K562 (cell line): ENCODE measurements at regions not wholly inside any gene's neighbourhood (a gene's known extent, or its start where the extent isn't known, plus 50 kb on each side); places are given as distances from the start of the nearest gene placed in this dataset.

ENCODE experiments used
- ATAC-seq: fragments of 200-7000 bp; cut with Tn5 transposase; 3 replicates; pipeline ENCODE4 v1.9.1; 2020; ENCODE audit warnings: moderate library complexity
- BruUV-seq: library from RNA; stranded (reverse); fragments of 400-500 nt; replicated peaks from 2 replicates; lab custom pipeline; 2021; lab: Mats Ljungman, UMichigan
- CTCF ChIA-PET: fragments of 300-600 bp; formaldehyde crosslinking; extraction: SDS; loops from one replicate; lab custom pipeline; 2021; ENCODE audit warnings: low intra/inter-chr PET ratio; lab: Yijun Ruan, JAX
- POLR2A ChIA-PET: fragments of 300-600, 350-650 bp; sonication (Branson Sonifier 250); formaldehyde crosslinking; extraction: SDS; loops from one replicate; lab custom pipeline; 2021; ENCODE audit warnings: antibody characterized with exemption, inconsistent platforms; lab: Yijun Ruan, JAX
- DNase-seq, 4 experiments: peaks; one replicate each; pipeline versions ENCODE4 v3.0.0 to v3.0.0-alpha.2; 2011 to 2018; ENCODE audit warnings: low spot score in 3 of 4, mixed read lengths in 3 of 4; ENCODE audit errors: extremely low read depth in 1 of 4
- FAIRE-seq: peaks from 2 replicates; lab custom pipeline; 2011; peaks lifted over from hg19 to GRCh38; lab: Jason Lieb, UNC
- H2AFZ ChIP-seq: 2 replicates; pipeline ENCODE4 v1.6.0; 2011; ENCODE audit warnings: low read depth, low read length, control low read depth, inconsistent platforms
- H3K27ac ChIP-seq: fragments of 200-600 bp; 3 replicates; pipeline ENCODE4 v1.8.0; 2011; ENCODE audit warnings: low read depth, mild to moderate bottlenecking, control low read depth, inconsistent platforms, low read length, moderate library complexity, mixed read lengths; ENCODE audit errors: extremely low read depth
- H3K27me3 ChIP-seq, 2 experiments: fragments of 300-600 bp in 1 of 2; 2 replicates in 1 of 2; 3 replicates in 1 of 2; pipeline versions ENCODE4 v1.6.0 to v1.8.0; 2011; ENCODE audit warnings: inconsistent platforms in 2 of 2, low read length in 2 of 2, mild to moderate bottlenecking in 1 of 2, mixed read lengths in 1 of 2, moderate library complexity in 1 of 2; ENCODE audit not compliant: control insufficient read depth in 2 of 2, insufficient read depth in 2 of 2
- H3K36me3 ChIP-seq: fragments of 300-600 bp; 3 replicates; pipeline ENCODE4 v1.8.0; 2011; ENCODE audit warnings: mild to moderate bottlenecking, low read length, inconsistent platforms; ENCODE audit not compliant: control insufficient read depth, insufficient read depth
- H3K4me1 ChIP-seq, 2 experiments: fragments of 200-600 bp in 1 of 2; replicated peaks in 1 of 2; 2 replicates in 1 of 2; 3 replicates in 1 of 2; pipeline versions ENCODE4 v1.5.1 to v1.8.0; 2011; ENCODE audit warnings: inconsistent platforms in 2 of 2, low read length in 2 of 2, mild to moderate bottlenecking in 1 of 2, mixed read lengths in 1 of 2, moderate library complexity in 1 of 2; ENCODE audit not compliant: control insufficient read depth in 2 of 2, insufficient read depth in 2 of 2
- H3K4me2 ChIP-seq: 2 replicates; pipeline ENCODE4 v1.6.1; 2011; ENCODE audit warnings: low read length, control low read depth, inconsistent platforms, mixed read lengths; ENCODE audit not compliant: insufficient read depth
- H3K4me3 ChIP-seq: fragments of 200-600 bp; sonication (generic), shearing (Covaris generic); 2 replicates; pipeline ENCODE4 v1.5.1; 2016; ENCODE audit warnings: control low read depth, inconsistent platforms
- H3K79me2 ChIP-seq: fragments of 200-600 bp; 3 replicates; pipeline ENCODE4 v1.8.0; 2011; ENCODE audit warnings: low read length, inconsistent platforms; ENCODE audit not compliant: control insufficient read depth, insufficient read depth
- H3K9ac ChIP-seq, 2 experiments: 2 replicates each; pipeline versions ENCODE4 v1.6.0 to v1.6.1; 2011; ENCODE audit warnings: low read depth in 2 of 2, low read length in 2 of 2, control low read depth in 1 of 2, inconsistent platforms in 1 of 2, mild to moderate bottlenecking in 1 of 2, mixed read lengths in 1 of 2; ENCODE audit not compliant: insufficient read depth in 1 of 2
- H3K9me1 ChIP-seq: one replicate; pipeline ENCODE4 v1.6.0; 2011; ENCODE audit warnings: inconsistent platforms, mild to moderate bottlenecking, low read length, moderate library complexity; ENCODE audit not compliant: control insufficient read depth, insufficient read depth
- H3K9me3 ChIP-seq: replicated peaks from 2 replicates; pipeline ENCODE4 v1.5.1; 2011; ENCODE audit warnings: low read depth, low read length, inconsistent platforms; ENCODE audit not compliant: control insufficient read depth, insufficient read depth
- H4K20me1 ChIP-seq: replicated peaks from 2 replicates; pipeline ENCODE4 v1.6.1; 2011; ENCODE audit warnings: low read length, inconsistent platforms, mixed read lengths; ENCODE audit not compliant: control insufficient read depth, insufficient read depth
- MAFK ChIP-seq: IDR thresholded peaks from 2 replicates; pipeline ENCODE4 v1.6.1; 2011; ENCODE audit warnings: low read length, improper control_type of control experiment
- PHTF2 ChIP-seq: fragments of 250-450 bp; sonication (Bioruptor Pico); IDR thresholded peaks from 2 replicates; pipeline ENCODE4 v1.5.0; 2021; ENCODE audit warnings: mild to moderate bottlenecking
- TCF7 ChIP-seq: sonication (generic); IDR thresholded peaks from 2 replicates; pipeline ENCODE4 v1.6.1; 2016; ENCODE audit warnings: antibody characterized with exemption, borderline replicate concordance
- U2AF1 ChIP-seq: fragments of 200-400 bp; formaldehyde crosslinking; optimal IDR thresholded peaks from 2 replicates; pipeline ENCODE3; 2017; ENCODE audit warnings: mild to moderate bottlenecking, low read depth, low read length, moderate library complexity
- ZNF696 ChIP-seq: fragments of 250-450 bp; sonication (Bioruptor Pico); conservative IDR thresholded peaks from 2 replicates; pipeline ENCODE4 v1.4.0; 2020; ENCODE audit warnings: mild to moderate bottlenecking, moderate library complexity
- WGBS: fragments of 100-300 bp; shearing (Covaris generic); methylation state at CpG from one replicate; pipeline ENCODE4 v1.1.6; 2016; ENCODE audit warnings: low coverage, mixed read lengths; ENCODE audit not compliant: insufficient coverage; ENCODE audit errors: missing lambda C conversion rate; 5-methylcytosine and 5-hydroxymethylcytosine counted together
- in situ Hi-C: fragments of 300-500 bp; cut with MboI; formaldehyde crosslinking; loops from 4 replicates; pipeline ENCODE4 v1.15.0; 2018; ENCODE audit warnings: inconsistent platforms, mixed read lengths
- intact Hi-C: fragments of 100-400 bp; cut with micrococcal nuclease; formaldehyde crosslinking; loops from 2 replicates; pipeline ENCODE4 v1.14.2; 2022
- TF ChIP-seq, protein P1 (sequence below), 2 experiments: fragments of 450-650 bp in 1 of 2; sonication (generic) in 1 of 2; formaldehyde crosslinking in 1 of 2; IDR thresholded peaks in 1 of 2; conservative IDR thresholded peaks in 1 of 2; 2 replicates each; pipeline versions ENCODE4 v1.6.1 to v1.8.1; 2016 to 2023; ENCODE audit warnings: mild to moderate bottlenecking in 2 of 2, moderate library complexity in 2 of 2, inconsistent platforms in 1 of 2, missing genetic modification reagents in 1 of 2
- TF ChIP-seq, protein P2 (sequence below): fragments of 450-650 bp; formaldehyde crosslinking; IDR thresholded peaks from 2 replicates; pipeline ENCODE4 v1.4.0; 2020; ENCODE audit warnings: mild to moderate bottlenecking, moderate library complexity

DNA sequence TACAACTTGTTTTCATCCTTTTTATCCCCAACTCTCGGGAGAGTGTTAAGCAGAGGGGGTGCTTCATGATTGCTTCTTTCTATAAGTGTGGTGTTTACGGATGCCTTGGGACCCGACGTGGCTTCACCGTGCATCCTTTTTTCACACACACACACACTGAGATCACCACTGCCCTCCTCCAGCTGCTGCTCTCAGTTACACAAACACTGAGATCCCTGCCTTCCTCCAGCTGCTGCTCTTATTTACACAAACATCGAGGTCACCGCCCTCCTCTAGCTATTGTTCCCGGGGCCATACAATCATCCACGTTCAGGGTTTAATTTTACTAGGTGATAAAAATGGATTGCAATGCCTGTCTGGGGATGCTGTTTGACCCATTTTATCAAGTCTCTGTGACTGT is 155.4 kb upstream of the FAM9B start:
- H4K20me1 ChIP-seq: no peaks in the 10 kb centered on the region
- POLR2A ChIA-PET: no interaction called here
- CTCF ChIA-PET: no interaction called here
- H3K9me3 ChIP-seq: no peaks in the 10 kb centered on the region
- peaks cover 3 to 15% of the 10 kb centered on the region in 2 experiments; a peak in 3 of 5 replicates for H3K27me3 ChIP-seq
- H3K4me2 ChIP-seq: no peak overlapping the region
- no peaks in the 10 kb centered on the region for H3K79me2 ChIP-seq
- no peak for ATAC-seq
- no peak overlapping the region for H3K27ac ChIP-seq
- BruUV-seq: no TSS peak
- intact Hi-C loops (no loop called here), in situ Hi-C loops (no loop called here)
- no peak overlapping the region for H2AFZ ChIP-seq
- no peak overlapping the region for H3K4me3 ChIP-seq
- no peak for FAIRE-seq
- WGBS: 0% methylated on average over 9 of the region's 9 CpGs
- no peaks in the 10 kb centered on the region for H3K4me1 ChIP-seq
- no peak for DNase-seq
- H3K9me1 ChIP-seq: no peaks in the 10 kb centered on the region
- H3K9ac ChIP-seq: no peak overlapping the region
- TF ChIP-seq U2AF1 (no peak), ZNF696 (no peak), MAFK (no peak), TCF7 (no peak), PHTF2 (no peak)
- TF ChIP-seq, protein P1, sequence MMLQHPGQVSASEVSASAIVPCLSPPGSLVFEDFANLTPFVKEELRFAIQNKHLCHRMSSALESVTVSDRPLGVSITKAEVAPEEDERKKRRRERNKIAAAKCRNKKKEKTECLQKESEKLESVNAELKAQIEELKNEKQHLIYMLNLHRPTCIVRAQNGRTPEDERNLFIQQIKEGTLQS (IDR thresholded peaks at IDR 0.05): no peak
- TF ChIP-seq, protein P1 (CRISPR knock-in tag; conservative IDR thresholded peaks at IDR 0.05): no peak
- TF ChIP-seq, protein P2, sequence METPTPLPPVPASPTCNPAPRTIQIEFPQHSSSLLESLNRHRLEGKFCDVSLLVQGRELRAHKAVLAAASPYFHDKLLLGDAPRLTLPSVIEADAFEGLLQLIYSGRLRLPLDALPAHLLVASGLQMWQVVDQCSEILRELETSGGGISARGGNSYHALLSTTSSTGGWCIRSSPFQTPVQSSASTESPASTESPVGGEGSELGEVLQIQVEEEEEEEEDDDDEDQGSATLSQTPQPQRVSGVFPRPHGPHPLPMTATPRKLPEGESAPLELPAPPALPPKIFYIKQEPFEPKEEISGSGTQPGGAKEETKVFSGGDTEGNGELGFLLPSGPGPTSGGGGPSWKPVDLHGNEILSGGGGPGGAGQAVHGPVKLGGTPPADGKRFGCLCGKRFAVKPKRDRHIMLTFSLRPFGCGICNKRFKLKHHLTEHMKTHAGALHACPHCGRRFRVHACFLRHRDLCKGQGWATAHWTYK (CRISPR knock-in tag): no peak
- TF ChIP-seq, all 486 proteins: peak for 0
- no peaks in the 10 kb centered on the region for H3K36me3 ChIP-seq
